GM12874 (cell line): ENCODE measurements at regions not wholly inside any gene's neighbourhood (a gene's known extent, or its start where the extent isn't known, plus 50 kb on each side); places are given as distances from the start of the nearest gene placed in this dataset.

Experiments used
- TF ChIP-seq, protein P1 (sequence below): IDR thresholded peaks from 2 replicates; pipeline ENCODE4 v1.5.1; 2011; ENCODE audit warnings: low read depth, mild to moderate bottlenecking, control low read depth, low read length, moderate library complexity; ENCODE audit not compliant: insufficient read depth

DNA sequence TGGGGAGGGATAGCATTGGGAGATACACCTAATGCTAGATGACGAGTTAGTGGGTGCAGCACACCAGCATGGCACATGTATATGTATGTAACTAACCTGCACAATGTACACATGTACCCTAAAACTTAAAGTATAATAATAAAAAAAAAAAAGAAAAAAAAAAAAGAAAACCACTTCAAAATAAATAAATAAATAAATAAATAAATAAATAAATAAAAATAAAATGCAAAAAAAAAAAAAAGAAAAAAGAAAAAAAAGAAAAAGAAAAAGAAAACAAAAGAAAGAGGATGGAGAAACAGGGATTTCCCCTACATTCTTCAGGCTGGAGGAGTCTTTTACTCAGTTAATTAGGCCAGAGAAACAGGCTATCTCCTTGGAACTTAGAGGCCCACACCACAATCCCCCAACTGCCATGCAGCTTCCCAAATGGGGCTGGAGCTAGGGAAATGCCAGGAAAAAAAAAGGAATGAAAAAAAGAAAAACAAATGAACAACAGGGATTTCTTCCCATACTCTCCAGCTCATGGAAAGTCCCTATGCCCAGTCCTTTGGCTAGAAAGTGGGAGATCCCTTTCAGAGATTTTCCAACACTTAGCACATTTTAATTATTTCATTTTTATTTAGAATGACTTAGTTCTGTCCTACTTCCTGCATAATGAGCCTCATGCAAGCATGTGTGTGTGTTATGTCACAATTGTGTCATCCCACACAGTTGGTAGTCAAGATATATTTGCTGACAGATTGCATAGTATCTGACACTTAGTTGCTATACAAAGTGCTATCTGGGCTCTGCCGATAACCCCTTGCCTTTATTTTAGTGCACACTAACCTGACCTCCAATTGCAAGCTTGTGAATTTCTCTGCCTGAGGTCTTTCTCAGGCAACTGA lies 486.4 kb downstream of the PLPP3 start:
- TF ChIP-seq, protein P1, sequence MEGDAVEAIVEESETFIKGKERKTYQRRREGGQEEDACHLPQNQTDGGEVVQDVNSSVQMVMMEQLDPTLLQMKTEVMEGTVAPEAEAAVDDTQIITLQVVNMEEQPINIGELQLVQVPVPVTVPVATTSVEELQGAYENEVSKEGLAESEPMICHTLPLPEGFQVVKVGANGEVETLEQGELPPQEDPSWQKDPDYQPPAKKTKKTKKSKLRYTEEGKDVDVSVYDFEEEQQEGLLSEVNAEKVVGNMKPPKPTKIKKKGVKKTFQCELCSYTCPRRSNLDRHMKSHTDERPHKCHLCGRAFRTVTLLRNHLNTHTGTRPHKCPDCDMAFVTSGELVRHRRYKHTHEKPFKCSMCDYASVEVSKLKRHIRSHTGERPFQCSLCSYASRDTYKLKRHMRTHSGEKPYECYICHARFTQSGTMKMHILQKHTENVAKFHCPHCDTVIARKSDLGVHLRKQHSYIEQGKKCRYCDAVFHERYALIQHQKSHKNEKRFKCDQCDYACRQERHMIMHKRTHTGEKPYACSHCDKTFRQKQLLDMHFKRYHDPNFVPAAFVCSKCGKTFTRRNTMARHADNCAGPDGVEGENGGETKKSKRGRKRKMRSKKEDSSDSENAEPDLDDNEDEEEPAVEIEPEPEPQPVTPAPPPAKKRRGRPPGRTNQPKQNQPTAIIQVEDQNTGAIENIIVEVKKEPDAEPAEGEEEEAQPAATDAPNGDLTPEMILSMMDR = no peak

DNA sequence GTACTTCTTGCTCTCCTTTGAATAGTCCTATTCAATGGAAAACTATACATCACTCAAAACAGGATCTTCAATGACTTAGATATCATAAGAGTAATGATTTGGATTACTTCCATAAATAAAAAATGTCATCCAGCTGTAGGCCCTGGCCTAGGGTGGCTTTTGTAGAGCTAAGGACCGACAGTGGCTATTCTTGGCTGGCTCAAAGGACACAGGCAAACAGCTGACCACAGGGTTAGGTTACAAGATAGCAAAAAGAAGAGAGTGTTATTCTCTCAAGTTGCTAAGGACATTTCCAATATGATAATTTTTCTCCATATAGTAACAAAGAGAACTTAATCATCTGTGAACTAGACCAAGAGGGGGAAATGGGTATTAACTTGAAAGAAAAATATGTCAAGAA lies 495.1 kb downstream of the PLPP3 start:
- TF ChIP-seq, protein P1 = no peak

DNA sequence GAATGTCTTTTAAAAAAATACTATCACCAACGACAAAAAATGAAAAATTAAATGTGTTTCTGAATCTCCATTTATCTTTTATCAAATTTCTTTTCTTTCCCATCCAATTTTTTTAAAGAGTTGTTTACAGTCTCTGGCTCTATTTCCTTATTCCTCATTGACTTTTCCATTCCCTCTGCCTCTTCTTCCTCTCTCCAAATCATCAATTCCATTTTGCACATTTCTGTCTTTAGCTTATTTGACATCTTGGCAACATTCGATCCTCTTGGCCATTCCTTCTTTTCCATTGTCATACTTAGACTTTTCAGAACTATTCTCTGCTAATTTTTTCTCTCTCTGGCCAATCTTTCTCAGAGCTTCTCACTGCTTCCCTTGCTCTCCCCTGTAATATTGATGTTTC lies 497.6 kb downstream of the PLPP3 start:
- TF ChIP-seq, protein P1 = no peak

DNA sequence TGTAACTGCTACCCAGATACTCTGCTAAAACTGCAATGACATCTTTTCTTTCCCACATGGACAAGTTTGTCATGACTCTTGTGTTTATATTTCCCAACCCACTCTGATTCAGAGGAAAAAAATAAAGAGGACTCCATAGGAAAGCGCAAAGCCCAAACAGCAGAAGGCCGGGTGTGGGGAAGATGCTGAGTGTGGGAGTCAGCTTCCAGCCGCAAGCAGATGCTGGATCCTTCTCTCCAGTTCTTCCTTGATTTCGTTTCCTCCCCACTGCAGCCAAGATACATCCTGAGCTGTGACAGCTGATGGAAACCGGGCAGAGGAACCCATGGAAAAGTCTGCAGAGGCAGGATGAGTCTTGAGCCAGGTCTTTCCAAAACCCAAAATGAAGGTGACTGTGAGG lies 498.2 kb downstream of the PLPP3 start:
- TF ChIP-seq, protein P1 = no peak

DNA sequence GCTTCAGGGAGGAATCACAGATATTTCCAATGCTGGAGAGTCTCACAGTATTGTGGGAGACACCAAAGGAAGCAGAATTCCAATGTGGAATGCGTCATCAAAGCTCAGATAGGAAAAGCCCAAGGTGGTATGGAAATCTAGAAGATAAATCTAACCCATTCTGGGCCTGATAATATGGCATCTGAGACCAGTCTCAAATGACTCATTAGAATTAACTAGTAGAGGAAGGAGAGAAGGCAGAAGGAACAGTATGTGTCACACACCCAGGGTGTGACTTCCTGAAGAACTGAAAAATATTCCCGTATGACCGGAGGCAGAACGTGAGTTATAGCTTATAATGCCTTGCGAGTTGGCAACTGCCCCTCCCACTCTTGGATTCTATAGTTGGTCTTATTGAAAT lies 499.2 kb downstream of the PLPP3 start:
- TF ChIP-seq, protein P1 = no peak

DNA sequence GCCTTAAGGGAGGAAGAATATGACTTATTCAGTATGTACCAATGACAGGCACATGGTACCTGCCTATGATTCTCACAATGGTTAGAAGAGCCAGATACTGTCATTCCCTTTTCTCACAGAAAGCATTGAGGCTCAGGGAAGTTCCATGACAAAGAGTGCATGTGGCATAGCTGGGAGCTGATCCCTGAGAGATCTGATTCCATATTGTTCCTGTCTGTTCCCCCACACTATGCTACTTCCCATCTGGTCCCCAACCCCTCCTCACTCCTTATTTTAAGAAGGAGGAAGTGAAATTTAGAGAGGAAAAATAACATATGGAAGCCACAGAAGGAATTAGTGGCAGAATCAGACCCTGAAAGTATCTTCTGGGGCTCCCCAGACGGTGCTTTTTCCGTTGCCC lies 500.0 kb downstream of the PLPP3 start:
- TF ChIP-seq, protein P1 = no peak

DNA sequence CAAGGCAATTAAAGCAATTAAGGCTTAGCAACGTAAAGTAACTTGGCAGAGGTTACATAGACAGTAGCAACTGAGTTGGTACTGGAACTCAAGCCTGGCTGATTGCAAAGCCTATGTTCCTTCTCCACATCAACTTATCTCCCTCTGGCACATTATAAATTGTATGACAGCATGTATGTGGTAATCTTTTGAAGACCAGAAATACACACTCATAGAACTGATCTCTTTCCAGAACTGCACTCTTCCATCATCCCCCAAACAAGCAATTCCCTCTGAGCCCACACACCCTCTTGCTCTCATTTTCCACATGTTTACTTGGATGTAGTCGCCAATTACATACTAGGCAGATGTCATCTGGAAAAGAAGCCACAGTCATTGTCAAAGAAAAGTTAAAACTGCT lies 502.2 kb downstream of the PLPP3 start:
- TF ChIP-seq, protein P1 = no peak
